ENCODE measurements at regions not wholly inside any gene's neighbourhood (a gene's known extent, or its start where the extent isn't known, plus 50 kb on each side); places are given as distances from the start of the nearest gene placed in this dataset.

DNA sequence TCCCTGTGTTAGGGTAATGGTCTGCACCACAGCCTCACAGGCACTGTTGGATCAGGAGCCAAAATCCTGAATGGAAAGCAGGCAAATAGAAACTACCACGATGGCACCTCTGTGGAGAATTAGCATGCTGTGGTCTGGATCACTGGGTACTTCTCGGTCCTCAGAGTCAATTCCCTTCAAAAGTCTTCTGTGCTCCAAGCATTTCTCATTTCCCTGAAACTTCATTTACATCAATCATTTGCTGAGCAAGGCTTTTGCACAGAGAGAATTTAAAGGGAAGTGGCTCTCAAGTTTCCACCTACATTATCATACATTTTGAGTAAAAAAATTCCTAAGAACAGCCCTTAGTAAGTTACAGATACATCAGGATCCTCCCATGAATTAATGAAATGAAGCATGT is 293.9 kb upstream of the NPSR1 start:
- DNase-seq (ENCODE audit: unreplicated experiment): no peak
- no peak overlapping the region for H3K4me3 Mint-ChIP-seq (ENCODE audit: unreplicated experiment)
- intact Hi-C loops (cut with micrococcal nuclease): no loop called here
- no peak overlapping the region for H3K27ac Mint-ChIP-seq (ENCODE audit: low read depth, unreplicated experiment)
- ChIA-PET CTCF (interaction anchor here (0.6 to 1.0 kb wide), 2 partner anchors 43 to 46 kb away, joined by 3 to 4 read pairs; no protein-coding TSS in a partner anchor), POLR2A (no interaction called here)
- BruUV-seq (replicated peaks): no TSS peak
- no peaks in the 10 kb centered on the region for H3K9me3 Mint-ChIP-seq (ENCODE audit: unreplicated experiment)
- TF ChIP-seq, protein P1, sequence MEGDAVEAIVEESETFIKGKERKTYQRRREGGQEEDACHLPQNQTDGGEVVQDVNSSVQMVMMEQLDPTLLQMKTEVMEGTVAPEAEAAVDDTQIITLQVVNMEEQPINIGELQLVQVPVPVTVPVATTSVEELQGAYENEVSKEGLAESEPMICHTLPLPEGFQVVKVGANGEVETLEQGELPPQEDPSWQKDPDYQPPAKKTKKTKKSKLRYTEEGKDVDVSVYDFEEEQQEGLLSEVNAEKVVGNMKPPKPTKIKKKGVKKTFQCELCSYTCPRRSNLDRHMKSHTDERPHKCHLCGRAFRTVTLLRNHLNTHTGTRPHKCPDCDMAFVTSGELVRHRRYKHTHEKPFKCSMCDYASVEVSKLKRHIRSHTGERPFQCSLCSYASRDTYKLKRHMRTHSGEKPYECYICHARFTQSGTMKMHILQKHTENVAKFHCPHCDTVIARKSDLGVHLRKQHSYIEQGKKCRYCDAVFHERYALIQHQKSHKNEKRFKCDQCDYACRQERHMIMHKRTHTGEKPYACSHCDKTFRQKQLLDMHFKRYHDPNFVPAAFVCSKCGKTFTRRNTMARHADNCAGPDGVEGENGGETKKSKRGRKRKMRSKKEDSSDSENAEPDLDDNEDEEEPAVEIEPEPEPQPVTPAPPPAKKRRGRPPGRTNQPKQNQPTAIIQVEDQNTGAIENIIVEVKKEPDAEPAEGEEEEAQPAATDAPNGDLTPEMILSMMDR (IDR thresholded peaks at IDR 0.05; ENCODE audit: unreplicated experiment): no peak
- no peaks in the 10 kb centered on the region for H3K36me3 Mint-ChIP-seq (ENCODE audit: insufficient read depth, unreplicated experiment)
- H3K4me1 Mint-ChIP-seq (ENCODE audit: insufficient read depth, unreplicated experiment): no peaks in the 10 kb centered on the region
- H3K27me3 Mint-ChIP-seq (ENCODE audit: insufficient read depth, unreplicated experiment): no peaks in the 10 kb centered on the region

DNA sequence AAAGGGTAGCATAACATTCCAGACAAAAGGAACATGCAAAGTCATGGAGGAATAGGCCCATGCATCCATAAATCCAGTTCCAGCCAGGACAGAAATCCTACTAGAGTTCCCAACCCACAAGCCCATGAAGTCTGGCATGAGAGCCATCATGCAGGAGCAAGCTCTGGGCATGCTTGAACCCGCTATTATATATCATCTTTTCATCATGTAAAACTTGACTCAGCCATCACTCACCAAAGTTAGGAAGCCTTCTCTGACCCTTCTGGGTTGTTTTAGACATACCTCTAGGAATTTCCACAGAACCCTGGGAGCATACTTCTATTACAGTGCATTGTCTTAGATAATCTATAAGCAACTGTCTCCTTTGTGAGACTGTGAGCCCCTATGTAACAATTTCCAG is 293.0 kb upstream of the NPSR1 start:
- BruUV-seq (replicated peaks): no TSS peak
- intact Hi-C loops (cut with micrococcal nuclease): no loop called here
- H3K9me3 Mint-ChIP-seq (ENCODE audit: unreplicated experiment): no peaks in the 10 kb centered on the region
- H3K4me1 Mint-ChIP-seq (ENCODE audit: insufficient read depth, unreplicated experiment): no peaks in the 10 kb centered on the region
- peak; percentile 13 for DNase-seq (ENCODE audit: unreplicated experiment)
- ChIA-PET CTCF (interaction anchor here (0.6 kb wide), 1 partner anchor 46 kb away, joined by 3 read pairs; no protein-coding TSS in a partner anchor), POLR2A (no interaction called here)
- H3K27ac Mint-ChIP-seq (ENCODE audit: low read depth, unreplicated experiment): no peak overlapping the region
- H3K27me3 Mint-ChIP-seq (ENCODE audit: insufficient read depth, unreplicated experiment): no peaks in the 10 kb centered on the region
- H3K36me3 Mint-ChIP-seq (ENCODE audit: insufficient read depth, unreplicated experiment): no peaks in the 10 kb centered on the region
- no peak overlapping the region for H3K4me3 Mint-ChIP-seq (ENCODE audit: unreplicated experiment)
- TF ChIP-seq, protein P1 (IDR thresholded peaks at IDR 0.05; ENCODE audit: unreplicated experiment): no peak

DNA sequence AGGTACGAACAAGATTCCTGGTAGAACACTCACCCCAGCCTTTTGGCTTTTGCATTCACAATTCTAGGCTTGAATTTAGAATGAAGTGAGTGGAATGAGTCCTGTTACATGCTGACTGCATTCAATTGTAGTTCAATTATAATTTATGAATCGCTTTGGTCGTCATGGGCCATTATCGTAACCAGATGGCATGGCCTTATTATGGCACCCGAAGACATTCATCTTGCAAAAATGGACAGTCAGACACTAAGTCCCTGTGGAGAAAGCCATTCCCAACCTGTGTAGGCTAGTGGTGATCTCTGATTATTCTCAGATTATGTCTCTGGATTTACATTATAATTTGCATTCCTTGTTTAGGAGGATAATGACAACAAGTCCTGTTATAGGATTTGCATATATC is 292.4 kb upstream of the NPSR1 start:
- TF ChIP-seq, protein P1 (IDR thresholded peaks at IDR 0.05; ENCODE audit: unreplicated experiment): no peak
- no TSS peak for BruUV-seq (replicated peaks)
- intact Hi-C loops (cut with micrococcal nuclease): no loop called here
- Mint-ChIP-seq H3K9me3 (ENCODE audit: unreplicated experiment) (no peaks in the 10 kb centered on the region), H3K4me1 (ENCODE audit: insufficient read depth, unreplicated experiment) (no peaks in the 10 kb centered on the region), H3K27ac (ENCODE audit: low read depth, unreplicated experiment) (no peak overlapping the region), H3K36me3 (ENCODE audit: insufficient read depth, unreplicated experiment) (no peaks in the 10 kb centered on the region), H3K27me3 (ENCODE audit: insufficient read depth, unreplicated experiment) (no peaks in the 10 kb centered on the region), H3K4me3 (ENCODE audit: unreplicated experiment) (no peak overlapping the region)
- CTCF ChIA-PET: no interaction called here
- POLR2A ChIA-PET: no interaction called here
- DNase-seq (ENCODE audit: unreplicated experiment): no peak

DNA sequence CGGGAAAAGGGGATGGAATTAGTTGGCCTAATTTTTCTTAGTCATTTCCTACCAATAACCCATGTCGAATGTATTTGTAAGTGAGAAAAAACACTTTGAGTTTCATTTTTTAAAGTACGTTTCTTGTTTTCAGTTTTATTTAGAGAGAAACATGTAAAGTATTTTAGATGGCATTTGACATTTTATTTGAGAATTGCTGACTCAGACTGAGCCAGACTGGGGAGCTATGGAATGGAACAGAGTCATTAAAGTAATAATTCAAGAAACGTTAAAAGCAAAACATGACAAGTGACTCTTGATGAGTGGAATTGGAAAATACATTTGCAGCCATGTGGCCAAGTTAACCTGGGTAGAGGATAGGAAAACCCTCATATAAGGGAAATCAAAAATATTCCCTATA is 286.1 kb upstream of the NPSR1 start:
- ChIA-PET POLR2A (no interaction called here), CTCF (interaction anchor here (0.5 to 1.2 kb wide), 5 partner anchors 9 to 1074 kb away, joined by 3 to 4 read pairs (median 3); no protein-coding TSS in a partner anchor)
- no peaks in the 10 kb centered on the region for H3K9me3 Mint-ChIP-seq (ENCODE audit: unreplicated experiment)
- intact Hi-C loops (cut with micrococcal nuclease): no loop called here
- H3K27me3 Mint-ChIP-seq (ENCODE audit: insufficient read depth, unreplicated experiment): no peaks in the 10 kb centered on the region
- TF ChIP-seq, protein P1 (IDR thresholded peaks at IDR 0.05; ENCODE audit: unreplicated experiment): no peak
- H3K4me3 Mint-ChIP-seq (ENCODE audit: unreplicated experiment): no peak overlapping the region
- H3K4me1 Mint-ChIP-seq (ENCODE audit: insufficient read depth, unreplicated experiment): peaks cover 5% of the 10 kb centered on the region
- no peak for DNase-seq (ENCODE audit: unreplicated experiment)
- BruUV-seq (replicated peaks): no TSS peak
- no peak overlapping the region for H3K27ac Mint-ChIP-seq (ENCODE audit: low read depth, unreplicated experiment)
- H3K36me3 Mint-ChIP-seq (ENCODE audit: insufficient read depth, unreplicated experiment): no peaks in the 10 kb centered on the region

All from MCF 10A (cell line).